Right lobe of liver (tissue), 4 donors: ENCODE measurements at regions not wholly inside any gene's neighbourhood (a gene's known extent, or its start where the extent isn't known, plus 50 kb on each side); places are given as distances from the start of the nearest gene placed in this dataset.

Source experiments
- POLR2A ChIP-seq: fragments of 450-650 bp; IDR thresholded peaks from one replicate; pipeline ENCODE4 v1.6.1; 2017; ENCODE audit warnings: antibody characterized with exemption, mild to moderate bottlenecking
- TF ChIP-seq, protein P1 (sequence below), 4 donors: fragments of 200-600 bp in 3 of 4; fragments of 450-650 bp in 1 of 4; IDR thresholded peaks; one replicate each; pipeline versions ENCODE4 v1.5.1 to v1.8.0; 2016 to 2022; ENCODE audit warnings: antibody characterized with exemption in 4 of 4, mild to moderate bottlenecking in 2 of 4
- donor health status: DM: no; HTN: no; CAD: no.
- donor health status: DM: no; HTN: no; CAD: no.
- donor health status: DM: no; HTN: yes; CAD: no.

DNA sequence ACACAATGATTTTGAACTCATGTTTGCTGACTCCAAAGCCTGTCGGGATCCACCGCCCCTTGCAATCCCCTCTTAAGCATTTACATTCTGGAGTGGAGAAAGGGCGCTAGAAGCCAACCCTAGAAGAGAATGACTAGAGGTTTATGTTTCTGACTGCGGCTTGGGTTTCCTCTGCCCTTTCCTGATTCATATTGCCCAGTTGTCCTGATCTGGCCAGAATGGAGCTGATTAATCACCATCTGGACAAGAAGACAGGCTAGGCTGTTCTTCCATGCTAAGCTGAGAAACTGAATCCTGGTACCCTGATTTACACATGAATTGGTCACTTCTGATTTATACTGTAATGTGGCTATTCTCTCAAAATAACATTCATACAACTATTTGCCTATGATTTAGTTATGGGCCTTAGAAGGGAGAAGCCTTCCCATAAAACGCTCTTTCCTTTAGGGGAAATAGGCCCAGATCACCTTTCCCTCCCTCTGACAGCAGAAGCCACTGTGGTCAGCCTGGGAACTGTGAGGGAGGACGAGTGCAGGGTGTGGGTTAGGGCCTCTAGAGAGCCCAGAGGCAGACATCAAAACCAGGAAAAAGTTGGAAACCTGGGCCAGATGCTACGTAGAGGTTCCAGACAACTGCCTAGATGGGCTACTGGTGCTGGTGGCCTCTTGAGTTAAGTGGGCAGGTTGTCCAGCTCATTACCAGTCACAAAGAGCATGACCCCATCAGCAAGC, 199.2 kb upstream of the PRDM1 start:
- no peak for TF ChIP-seq POLR2A
- TF ChIP-seq, protein P1, sequence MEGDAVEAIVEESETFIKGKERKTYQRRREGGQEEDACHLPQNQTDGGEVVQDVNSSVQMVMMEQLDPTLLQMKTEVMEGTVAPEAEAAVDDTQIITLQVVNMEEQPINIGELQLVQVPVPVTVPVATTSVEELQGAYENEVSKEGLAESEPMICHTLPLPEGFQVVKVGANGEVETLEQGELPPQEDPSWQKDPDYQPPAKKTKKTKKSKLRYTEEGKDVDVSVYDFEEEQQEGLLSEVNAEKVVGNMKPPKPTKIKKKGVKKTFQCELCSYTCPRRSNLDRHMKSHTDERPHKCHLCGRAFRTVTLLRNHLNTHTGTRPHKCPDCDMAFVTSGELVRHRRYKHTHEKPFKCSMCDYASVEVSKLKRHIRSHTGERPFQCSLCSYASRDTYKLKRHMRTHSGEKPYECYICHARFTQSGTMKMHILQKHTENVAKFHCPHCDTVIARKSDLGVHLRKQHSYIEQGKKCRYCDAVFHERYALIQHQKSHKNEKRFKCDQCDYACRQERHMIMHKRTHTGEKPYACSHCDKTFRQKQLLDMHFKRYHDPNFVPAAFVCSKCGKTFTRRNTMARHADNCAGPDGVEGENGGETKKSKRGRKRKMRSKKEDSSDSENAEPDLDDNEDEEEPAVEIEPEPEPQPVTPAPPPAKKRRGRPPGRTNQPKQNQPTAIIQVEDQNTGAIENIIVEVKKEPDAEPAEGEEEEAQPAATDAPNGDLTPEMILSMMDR (IDR thresholded peaks at IDR 0.05), result no peak
